CD14-positive monocyte (primary cell): ENCODE measurements at regions not wholly inside any gene's neighbourhood (a gene's known extent, or its start where the extent isn't known, plus 50 kb on each side); places are given as distances from the start of the nearest gene placed in this dataset.

Source experiments
- DNase-seq, 3 donors: peaks; one replicate each; pipeline ENCODE4 v3.0.0-alpha.2; 2011 to 2022
- H2AFZ ChIP-seq: 2 replicates; pipeline ENCODE4 v1.6.0; 2012; ENCODE audit warnings: mild to moderate bottlenecking, low read depth, low read length, inconsistent platforms; ENCODE audit not compliant: insufficient read depth, poor library complexity, severe bottlenecking
- H3K27ac ChIP-seq, 2 donors: 1 replicate in 1 of 2; 2 replicates in 1 of 2; pipeline ENCODE4 v1.5.1; 2012 to 2013; ENCODE audit warnings: low read length in 2 of 2, control low read depth in 1 of 2, inconsistent platforms in 1 of 2, low read depth in 1 of 2, mild to moderate bottlenecking in 1 of 2
- H3K27me3 ChIP-seq, 2 donors: one replicate each; pipeline versions ENCODE4 v1.6.0 to v1.6.1; 2011 to 2013; ENCODE audit warnings: low read length in 2 of 2; ENCODE audit not compliant: control insufficient read depth in 2 of 2, insufficient read depth in 2 of 2
- H3K36me3 ChIP-seq, 2 donors: replicated peaks in 1 of 2; 1 replicate in 1 of 2; 2 replicates in 1 of 2; pipeline versions ENCODE4 v1.5.1 to v1.6.1; 2012 to 2013; ENCODE audit warnings: low read length in 2 of 2, control low read depth in 1 of 2, inconsistent platforms in 1 of 2, mild to moderate bottlenecking in 1 of 2; ENCODE audit not compliant: insufficient read depth in 2 of 2, control insufficient read depth in 1 of 2
- H3K4me1 ChIP-seq, 2 donors: 1 replicate in 1 of 2; 2 replicates in 1 of 2; pipeline versions ENCODE4 v1.5.1 to v1.6.1; 2012 to 2013; ENCODE audit warnings: low read length in 2 of 2, control low read depth in 1 of 2, inconsistent platforms in 1 of 2, mild to moderate bottlenecking in 1 of 2, moderate library complexity in 1 of 2; ENCODE audit not compliant: insufficient read depth in 2 of 2, control insufficient read depth in 1 of 2
- H3K4me2 ChIP-seq: replicated peaks from 2 replicates; pipeline ENCODE3; 2012; ENCODE audit warnings: low read length, moderate library complexity, mild to moderate bottlenecking; ENCODE audit not compliant: poor library complexity, severe bottlenecking; ENCODE audit errors: extremely low read depth
- H3K4me3 ChIP-seq, 3 experiments: fragments of 200-600 bp in 1 of 3; sonication (generic) in 1 of 3; replicated peaks in 1 of 3; 1 replicate in 2 of 3; 2 replicates in 1 of 3; pipeline ENCODE4 v1.5.1; 2011 to 2013; ENCODE audit warnings: low read length in 3 of 3, mild to moderate bottlenecking in 3 of 3, control low read depth in 2 of 3, low read depth in 2 of 3, inconsistent platforms in 1 of 3, moderate library complexity in 1 of 3
- H3K79me2 ChIP-seq: 2 replicates; pipeline ENCODE4 v1.6.0; 2012; ENCODE audit warnings: mild to moderate bottlenecking, control low read depth, inconsistent platforms, low read length, moderate library complexity; ENCODE audit not compliant: insufficient read depth
- H3K9ac ChIP-seq: 2 replicates; pipeline ENCODE4 v1.6.0; 2017; ENCODE audit warnings: low read length, mild to moderate bottlenecking; ENCODE audit not compliant: insufficient read depth, poor library complexity, severe bottlenecking
- H3K9me3 ChIP-seq, 2 donors: replicated peaks in 1 of 2; 1 replicate in 1 of 2; 2 replicates in 1 of 2; pipeline versions ENCODE4 v1.5.1 to v1.6.1; 2012 to 2013; ENCODE audit warnings: low read length in 2 of 2, control low read depth in 1 of 2; ENCODE audit not compliant: control insufficient read depth in 1 of 2, insufficient read depth in 1 of 2
- H4K20me1 ChIP-seq: 2 replicates; pipeline ENCODE4 v1.6.0; 2012; ENCODE audit warnings: mild to moderate bottlenecking, low read length, control low read depth, moderate library complexity; ENCODE audit not compliant: insufficient read depth
- H3K27ac Mint-ChIP-seq, 7 donors: one replicate each; pipeline ENCODE4 v1.8.0; 2020; ENCODE audit warnings: mild to moderate bottlenecking in 7 of 7, mixed read lengths in 7 of 7, moderate library complexity in 6 of 7, inconsistent platforms in 2 of 7
- H3K27me3 Mint-ChIP-seq, 3 donors: one replicate each; pipeline ENCODE4 v1.8.0; 2021 to 2022; ENCODE audit warnings: low read depth in 3 of 3, mild to moderate bottlenecking in 3 of 3, mixed read lengths in 3 of 3, moderate library complexity in 3 of 3, inconsistent platforms in 1 of 3
- H3K36me3 Mint-ChIP-seq, 2 donors: one replicate each; pipeline ENCODE4 v1.8.0; 2020; ENCODE audit warnings: mixed read lengths in 2 of 2, inconsistent platforms in 1 of 2, mild to moderate bottlenecking in 1 of 2
- H3K4me1 Mint-ChIP-seq: one replicate; pipeline ENCODE4 v1.8.0; 2020; ENCODE audit warnings: mild to moderate bottlenecking, mixed read lengths
- H3K4me3 Mint-ChIP-seq, 2 donors: one replicate each; pipeline ENCODE4 v1.8.0; 2020; ENCODE audit warnings: mild to moderate bottlenecking in 2 of 2, mixed read lengths in 2 of 2, moderate library complexity in 1 of 2
- H3K9me3 Mint-ChIP-seq, 7 donors: one replicate each; pipeline ENCODE4 v1.8.0; 2020 to 2022; ENCODE audit warnings: mixed read lengths in 7 of 7, mild to moderate bottlenecking in 6 of 7, moderate library complexity in 6 of 7, inconsistent platforms in 2 of 7
- CTCF ChIP-seq: fragments of 200-600 bp; IDR thresholded peaks from one replicate; pipeline ENCODE4 v1.8.0; 2022; ENCODE audit warnings: antibody characterized with exemption, mild to moderate bottlenecking
- WGBS: methylation state at CpG from one replicate; pipeline ENCODE4 v1.1.5; 2013; ENCODE audit warnings: missing lambda C conversion rate; ENCODE audit not compliant: insufficient coverage; 5-methylcytosine and 5-hydroxymethylcytosine counted together
- intact Hi-C, 2 donors: fragments of 100-400 bp; cut with micrococcal nuclease; formaldehyde crosslinking; loops; one replicate each; pipeline versions ENCODE4 v1.15.0 to v1.15.1; 2023

GRCh38 chrX:4708970-4709760 is 995.7 kb upstream of the PRKX start:
- intact Hi-C loops = no loop called here
- Mint-ChIP-seq H3K9me3 (peaks cover 0 to 10% (median 4%) of the 10 kb centered on the region in 7 donors), H3K36me3 (no peaks in the 10 kb centered on the region), H3K4me3 (no peak overlapping the region), H3K4me1 (peaks cover 7% of the 10 kb centered on the region), H3K27me3 (peaks cover 0 to 2% (median 0%) of the 10 kb centered on the region in 3 donors), H3K27ac (no peak overlapping the region)
- TF ChIP-seq CTCF = no peak
- H4K20me1 ChIP-seq = no peaks in the 10 kb centered on the region
- H3K9me3 ChIP-seq = peaks cover 0 to 4% of the 10 kb centered on the region in 2 donors
- no peak overlapping the region for H3K9ac ChIP-seq
- H3K27me3 ChIP-seq = no peaks in the 10 kb centered on the region
- H3K4me3 ChIP-seq = no peak overlapping the region
- H3K4me1 ChIP-seq = no peaks in the 10 kb centered on the region
- H2AFZ ChIP-seq = no peak overlapping the region
- H3K27ac ChIP-seq = no peak overlapping the region
- no peaks in the 10 kb centered on the region for H3K79me2 ChIP-seq
- no peak overlapping the region for H3K4me2 ChIP-seq
- WGBS = 0% methylated on average over 1 of the region's 4 CpGs
- DNase-seq = no peak
- no peaks in the 10 kb centered on the region for H3K36me3 ChIP-seq

- Histone ChIP-seq H3K9me3 (no peaks in the 10 kb centered on the region), H3K79me2 (no peaks in the 10 kb centered on the region), H2AFZ (no peak overlapping the region), H3K4me2 (no peak overlapping the region), H3K4me3 (no peak overlapping the region), H4K20me1 (no peaks in the 10 kb centered on the region), H3K27ac (no peak overlapping the region), H3K9ac (no peak overlapping the region), H3K36me3 (no peaks in the 10 kb centered on the region), H3K4me1 (no peaks in the 10 kb centered on the region), H3K27me3 (no peaks in the 10 kb centered on the region)
- no CpG with 5 or more reads among the region's 7 CpGs for WGBS
- no peak overlapping the region for H3K27ac Mint-ChIP-seq
- peaks cover 0 to 7% (median 2%) of the 10 kb centered on the region in 7 donors for H3K9me3 Mint-ChIP-seq
- no peak for TF ChIP-seq CTCF
- intact Hi-C loops = no loop called here
- peaks cover 7% of the 10 kb centered on the region for H3K4me1 Mint-ChIP-seq
- DNase-seq = no peak
- H3K36me3 Mint-ChIP-seq = no peaks in the 10 kb centered on the region
- no peak overlapping the region for H3K4me3 Mint-ChIP-seq
- H3K27me3 Mint-ChIP-seq = peaks cover 0 to 2% (median 0%) of the 10 kb centered on the region in 3 donors
Measured at GRCh38 chrX:4706961-4707360, 993.5 kb upstream of the PRKX start.
